GM12872 (cell line): ENCODE measurements at regions not wholly inside any gene's neighbourhood (a gene's known extent, or its start where the extent isn't known, plus 50 kb on each side); places are given as distances from the start of the nearest gene placed in this dataset.

Source experiments
- CTCF ChIP-seq: IDR thresholded peaks from 3 replicates; pipeline ENCODE4 v1.5.1; 2011; ENCODE audit warnings: low read depth, mild to moderate bottlenecking, low read length, moderate library complexity; ENCODE audit not compliant: insufficient read depth

- TF ChIP-seq CTCF = no peak
Observed at GRCh38 chr2:186187854-186188253, 298.2 kb upstream of the ZC3H15 start.

- TF ChIP-seq CTCF = no peak
Observed at GRCh38 chr2:186189816-186190215, 296.2 kb upstream of the ZC3H15 start.

GRCh38 chr2:186195696-186196095 is 290.4 kb upstream of the ZC3H15 start:
- no peak for TF ChIP-seq CTCF

- TF ChIP-seq CTCF = no peak
Observed at GRCh38 chr2:186197955-186198354, 288.1 kb upstream of the ZC3H15 start.

GRCh38 chr2:186199029-186199428 is 287.0 kb upstream of the ZC3H15 start:
- TF ChIP-seq CTCF = no peak

GRCh38 chr2:186201371-186201770 is 284.7 kb upstream of the ZC3H15 start:
- TF ChIP-seq CTCF = no peak

GRCh38 chr2:186205254-186205911 is 280.7 kb upstream of the ZC3H15 start:
- TF ChIP-seq CTCF = no peak

- TF ChIP-seq CTCF = no peak
Observed at GRCh38 chr2:186209532-186209931, 276.5 kb upstream of the ZC3H15 start.
